ENCODE measurements at regions not wholly inside any gene's neighbourhood (a gene's known extent, or its start where the extent isn't known, plus 50 kb on each side); places are given as distances from the start of the nearest gene placed in this dataset.
"Not testable (repeated sequence)": the region's sequence is repeated elsewhere in the genome, so short reads cannot be mapped to it uniquely, and the experiment has no call there.

DNA sequence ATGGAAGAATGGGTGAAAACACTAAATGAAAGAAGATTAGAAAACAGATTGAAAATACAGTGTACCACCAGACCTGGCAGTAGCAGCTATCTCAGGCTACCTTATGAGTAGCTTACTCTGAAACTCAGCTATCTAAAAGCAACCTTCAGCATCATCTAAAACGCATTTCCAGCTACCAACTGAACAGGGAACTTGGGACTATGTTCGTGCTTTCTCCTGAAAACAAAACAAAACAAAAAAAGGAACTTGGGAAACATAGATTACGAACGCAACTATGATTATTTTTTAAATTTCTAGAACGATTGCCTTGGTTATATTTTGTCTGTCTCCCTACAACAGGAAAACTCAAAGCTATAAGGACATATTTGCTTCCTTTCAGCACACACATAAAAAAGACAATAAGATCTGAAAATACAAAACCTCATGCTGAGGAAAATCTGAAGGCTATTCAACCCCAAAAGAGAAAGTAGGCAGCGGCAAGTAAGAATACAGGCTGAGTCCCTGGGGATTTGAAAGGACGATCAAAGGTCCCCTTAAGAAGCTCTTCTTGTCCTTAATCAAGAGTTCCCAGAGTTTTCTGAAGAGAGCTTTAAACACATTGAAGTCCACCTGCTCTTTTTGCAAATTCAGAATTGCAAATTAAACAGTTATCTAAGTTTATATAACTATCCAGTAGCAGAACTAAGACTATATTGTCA is 53.4 kb downstream of the OR2K2 start:
- in situ Hi-C loops (cut with HindIII; ENCODE audit: low sequenced_read_pairs), result no loop called here

DNA sequence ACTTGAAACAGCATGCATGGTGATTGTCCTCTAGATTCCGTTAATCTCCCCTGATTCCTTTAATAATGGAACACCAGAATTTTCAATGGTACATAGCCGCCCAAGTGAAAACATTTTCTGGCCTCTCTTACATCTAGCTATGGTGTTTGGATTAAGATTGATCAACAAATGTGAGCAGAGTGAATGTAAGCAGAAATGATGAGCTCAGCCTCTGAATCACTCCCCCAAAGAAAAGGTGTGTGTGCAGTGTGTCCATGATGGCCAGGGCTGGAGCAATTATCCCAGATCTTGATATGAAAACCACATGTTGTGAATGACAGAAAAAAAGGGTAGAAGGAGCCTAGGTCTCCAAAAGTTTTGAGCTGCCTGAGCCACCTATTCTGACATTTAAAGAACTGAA is 55.3 kb downstream of the OR2K2 start:
- in situ Hi-C loops (cut with HindIII; ENCODE audit: low sequenced_read_pairs), result no loop called here

DNA sequence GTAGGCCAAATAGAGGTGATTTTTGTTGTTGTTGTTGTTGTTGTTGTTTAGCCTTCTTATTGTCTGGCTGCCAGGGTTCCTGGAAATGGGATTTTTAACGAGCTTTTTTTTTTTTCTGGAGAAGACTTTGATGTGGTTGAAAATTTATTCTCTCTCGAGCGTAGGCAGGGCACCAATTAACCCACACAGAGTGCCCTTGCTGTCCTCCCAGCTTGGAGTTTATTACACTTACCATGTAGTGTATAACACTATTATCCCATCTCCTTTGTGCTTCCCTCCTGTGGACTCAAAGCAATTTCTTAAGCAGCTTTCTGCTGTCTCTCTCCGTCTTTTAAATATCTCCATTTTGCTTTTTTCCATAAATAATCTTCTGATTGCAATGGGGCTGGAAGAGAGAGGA is 57.4 kb downstream of the OR2K2 start:
- in situ Hi-C loops (cut with HindIII; ENCODE audit: low sequenced_read_pairs), result no loop called here

DNA sequence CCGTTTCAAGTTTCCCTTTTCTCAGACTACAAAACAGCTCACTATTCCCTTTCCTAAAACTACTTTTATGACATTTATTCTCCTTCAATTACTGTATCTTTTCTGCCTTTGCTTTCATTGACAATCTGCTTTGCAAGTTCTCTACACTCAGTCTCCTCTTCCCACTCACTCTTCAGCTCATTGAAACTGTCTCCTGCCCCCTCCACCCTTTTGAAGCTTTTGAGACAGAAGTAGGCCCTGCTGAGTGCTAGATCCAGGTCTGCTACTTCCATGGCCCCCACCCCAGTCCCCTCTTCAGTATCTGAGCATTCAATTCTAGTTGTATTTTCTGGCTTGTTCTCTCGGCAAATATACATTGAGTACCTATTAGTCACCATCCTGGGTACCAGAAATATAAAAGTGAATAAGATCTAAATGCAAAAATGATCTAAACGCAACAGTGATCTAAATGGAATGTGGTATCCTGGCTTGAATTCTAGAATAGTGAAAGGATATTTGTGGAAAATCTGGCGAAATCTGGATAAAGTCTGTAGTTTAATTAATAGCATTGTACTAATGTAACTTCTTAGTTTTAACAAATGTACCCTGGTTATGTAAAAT is 58.4 kb downstream of the OR2K2 start:
- in situ Hi-C loops (cut with HindIII; ENCODE audit: low sequenced_read_pairs), result no loop called here

DNA sequence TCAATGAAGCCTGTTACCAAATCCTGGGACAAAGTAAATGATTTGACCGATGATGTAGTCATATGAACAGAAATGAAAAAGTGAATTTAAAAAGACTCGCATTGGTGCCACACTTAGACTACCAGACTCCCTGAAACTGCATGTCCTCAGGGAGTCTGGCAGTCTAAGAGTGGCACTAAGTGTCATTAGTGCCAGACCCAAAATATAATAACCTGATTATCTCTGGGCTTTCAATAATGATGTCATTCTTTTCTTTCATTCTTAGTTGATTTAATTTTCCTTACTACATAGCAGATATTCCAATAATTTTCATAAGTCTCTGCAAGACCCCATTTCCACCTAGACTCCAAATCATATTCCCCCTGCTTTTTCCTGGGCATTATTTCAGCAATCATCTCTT is 59.0 kb downstream of the OR2K2 start:
- in situ Hi-C loops (cut with HindIII; ENCODE audit: low sequenced_read_pairs), result no loop called here

DNA sequence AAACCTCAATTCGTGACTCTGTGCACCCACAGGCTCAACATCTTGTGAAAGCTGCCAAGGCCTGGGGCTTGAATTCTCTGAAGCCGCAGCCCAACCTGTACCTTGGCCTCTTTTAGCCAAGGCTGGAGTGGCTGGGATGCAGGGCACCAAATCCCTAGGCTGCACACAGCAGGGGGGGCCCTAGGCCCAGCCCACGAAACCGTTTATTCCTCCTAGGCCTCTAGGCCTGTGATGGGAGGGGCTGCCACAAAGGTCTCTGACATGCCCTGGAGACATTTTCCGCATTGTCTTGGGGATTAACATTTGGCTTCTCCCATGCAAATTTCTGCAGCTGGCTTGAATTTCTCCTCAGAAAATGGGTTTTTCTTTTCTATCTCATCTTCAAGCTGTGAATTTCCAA is 64.0 kb downstream of the OR2K2 start:
- in situ Hi-C loops (cut with HindIII; ENCODE audit: low sequenced_read_pairs), result not testable (repeated sequence)

DNA sequence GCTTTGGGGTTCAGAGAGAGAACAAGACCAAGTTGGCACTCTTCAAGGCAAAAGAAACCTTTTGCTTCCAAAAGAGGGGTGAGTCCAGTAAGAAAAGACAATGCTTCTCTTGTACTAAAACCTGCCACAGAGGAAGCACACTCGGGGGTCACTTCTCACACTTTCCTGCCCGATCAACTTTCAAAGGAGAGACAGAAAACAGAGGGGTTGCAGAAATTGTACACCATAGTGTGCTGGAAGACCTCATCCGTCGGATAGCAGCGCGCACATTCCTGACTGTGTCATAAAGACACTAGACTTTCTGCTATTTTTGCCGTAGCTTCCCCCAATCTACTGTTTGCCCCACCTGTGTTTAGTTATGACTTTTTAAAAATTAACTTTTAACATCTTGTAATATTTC is 66.9 kb downstream of the OR2K2 start:
- in situ Hi-C loops (cut with HindIII; ENCODE audit: low sequenced_read_pairs), result no loop called here

DNA sequence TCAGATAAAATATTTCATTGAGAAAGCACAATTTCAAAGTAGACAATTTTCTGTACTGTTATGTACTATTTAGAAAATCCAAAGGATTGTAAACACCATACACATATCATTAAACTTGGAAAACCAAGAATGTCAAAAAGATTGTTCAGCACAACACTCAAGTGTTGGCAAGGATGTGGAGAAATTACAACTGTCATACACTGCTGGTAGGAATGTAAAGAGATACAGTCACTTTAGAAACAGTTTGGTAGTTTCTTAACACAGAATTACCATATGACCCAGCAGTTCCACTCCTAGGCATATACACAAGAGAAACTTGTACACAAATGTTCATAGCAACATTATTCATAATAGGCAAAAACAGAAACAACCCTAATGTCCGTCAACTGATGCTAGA is 71.2 kb downstream of the OR2K2 start:
- in situ Hi-C loops (cut with HindIII; ENCODE audit: low sequenced_read_pairs), result no loop called here

DNA sequence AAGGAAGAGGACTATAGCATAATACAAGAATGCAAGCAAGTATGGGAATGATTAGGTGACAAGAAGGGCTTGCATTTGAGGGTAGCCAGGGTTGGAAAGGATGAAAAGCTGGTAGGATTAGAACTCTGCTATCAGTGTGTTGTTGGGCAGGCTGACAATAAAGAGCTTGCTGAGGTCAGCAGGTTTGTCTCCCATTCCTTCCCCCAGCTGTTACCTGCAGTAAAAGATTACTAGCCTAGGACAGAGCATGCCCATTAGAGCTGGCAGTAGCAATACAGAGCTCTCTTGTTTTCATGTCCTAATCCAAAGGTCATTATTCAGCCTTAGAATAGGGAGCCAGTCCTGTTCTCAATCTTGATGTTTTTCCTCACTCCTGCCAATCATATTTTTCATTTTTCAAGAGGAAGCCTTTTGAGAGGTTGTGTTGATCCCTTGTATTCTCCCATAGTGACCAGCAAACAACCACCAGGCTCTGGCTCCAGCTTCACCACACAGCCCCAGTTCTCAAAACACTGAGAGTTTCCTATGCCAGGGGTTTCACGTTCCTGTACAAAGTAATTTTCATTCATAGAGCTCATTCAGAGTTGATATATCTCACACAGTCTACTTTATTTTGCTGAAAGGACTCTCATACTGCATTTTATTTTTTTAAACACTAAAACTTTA is 71.7 kb downstream of the OR2K2 start:
- in situ Hi-C loops (cut with HindIII; ENCODE audit: low sequenced_read_pairs), result no loop called here

DNA sequence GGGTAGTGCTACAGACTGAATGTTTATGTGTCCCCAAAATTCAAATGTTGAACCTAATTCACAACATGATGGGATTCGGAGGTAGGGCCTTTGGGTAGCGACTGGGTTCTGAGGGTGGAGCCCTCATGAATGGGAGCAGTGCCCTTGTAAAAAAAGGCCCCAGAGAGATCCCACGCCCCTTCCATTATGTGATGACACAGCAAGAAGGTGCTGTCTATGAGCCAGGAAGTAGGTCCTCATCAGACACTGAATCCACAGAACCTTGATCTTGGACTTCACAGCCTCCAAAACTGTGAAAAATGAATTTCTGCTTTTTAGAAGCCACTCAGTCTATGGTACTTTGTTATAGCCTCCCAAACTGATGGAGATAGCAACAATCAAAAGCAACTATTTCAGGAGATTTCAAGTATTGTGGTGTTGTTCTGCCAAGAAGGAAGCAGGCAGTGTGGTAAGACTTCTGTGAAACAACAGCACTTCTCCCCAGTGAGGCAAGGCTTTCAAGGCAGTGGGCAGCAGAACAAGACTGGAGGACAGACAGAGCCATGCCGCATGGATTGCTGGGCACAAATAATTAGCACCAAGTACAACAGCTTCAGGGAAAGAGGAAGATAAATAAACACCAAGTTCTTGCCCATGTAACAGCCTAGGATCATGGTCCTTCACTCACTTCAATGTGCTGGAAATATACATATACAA is 76.1 kb downstream of the OR2K2 start:
- in situ Hi-C loops (cut with HindIII; ENCODE audit: low sequenced_read_pairs), result no loop called here

DNA sequence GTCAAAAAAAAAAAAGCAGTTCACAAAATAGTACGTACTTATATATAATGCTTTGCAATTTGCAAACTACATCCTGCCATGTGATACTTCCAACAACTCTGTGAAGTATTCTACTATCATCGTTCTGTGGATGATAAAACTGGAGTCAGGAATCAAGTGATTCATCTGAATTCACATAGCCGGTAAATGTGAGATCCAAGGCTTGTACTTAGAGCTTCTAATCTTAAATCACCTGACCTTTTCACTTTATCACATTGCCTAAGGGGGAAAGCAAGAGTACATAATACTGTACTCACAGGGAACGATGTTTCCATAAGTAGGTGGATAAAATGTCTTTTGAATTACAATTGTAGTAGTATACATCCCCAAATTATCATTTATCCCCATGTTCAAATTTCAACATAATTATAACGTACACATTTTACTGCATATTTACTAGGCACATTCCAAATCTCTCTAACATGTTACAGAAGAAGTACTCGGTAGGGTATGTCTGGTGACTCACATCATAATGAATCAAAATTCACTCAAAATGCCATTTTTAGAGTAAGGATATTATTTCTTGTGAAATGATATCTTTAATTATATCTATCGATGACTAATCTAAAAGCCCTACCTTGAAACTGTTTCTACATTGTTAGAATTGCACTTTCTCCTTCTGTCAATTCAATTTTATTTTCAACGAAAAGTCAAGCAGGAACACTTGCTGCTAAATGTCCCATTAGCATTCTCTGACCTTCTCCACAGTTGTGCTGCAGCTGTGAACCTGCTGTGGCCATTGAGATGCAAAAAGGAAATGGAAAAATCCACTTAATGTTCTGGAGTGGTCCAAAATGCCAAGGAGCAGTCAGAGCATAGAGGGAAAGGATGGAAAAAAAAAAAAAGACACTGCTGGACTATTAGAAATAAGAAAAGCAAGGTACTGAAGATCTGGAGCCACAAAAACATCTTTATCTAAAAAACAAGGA is 78.9 kb downstream of the OR2K2 start:
- in situ Hi-C loops (cut with HindIII; ENCODE audit: low sequenced_read_pairs), result no loop called here

DNA sequence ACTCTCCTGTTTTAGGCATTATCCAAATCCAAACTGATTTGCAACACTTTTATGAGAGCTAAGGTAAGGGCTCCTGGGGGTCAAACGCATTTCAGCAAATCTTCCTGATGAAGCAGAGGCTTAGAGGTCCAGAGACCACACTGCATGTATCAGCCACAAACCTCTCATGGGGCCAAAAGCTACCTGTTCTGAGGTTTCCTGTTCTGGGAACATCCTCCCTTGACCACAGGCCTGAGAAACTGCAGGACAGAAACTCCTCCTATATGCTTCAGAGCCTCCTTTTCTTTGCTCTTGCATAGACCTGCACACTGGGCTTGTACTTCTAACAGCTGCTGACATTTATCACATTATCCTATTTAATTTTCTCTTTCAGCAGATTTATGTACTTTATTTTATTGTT is 92.6 kb downstream of the OR2K2 start:
- in situ Hi-C loops (cut with HindIII; ENCODE audit: low sequenced_read_pairs), result no loop called here

DNA sequence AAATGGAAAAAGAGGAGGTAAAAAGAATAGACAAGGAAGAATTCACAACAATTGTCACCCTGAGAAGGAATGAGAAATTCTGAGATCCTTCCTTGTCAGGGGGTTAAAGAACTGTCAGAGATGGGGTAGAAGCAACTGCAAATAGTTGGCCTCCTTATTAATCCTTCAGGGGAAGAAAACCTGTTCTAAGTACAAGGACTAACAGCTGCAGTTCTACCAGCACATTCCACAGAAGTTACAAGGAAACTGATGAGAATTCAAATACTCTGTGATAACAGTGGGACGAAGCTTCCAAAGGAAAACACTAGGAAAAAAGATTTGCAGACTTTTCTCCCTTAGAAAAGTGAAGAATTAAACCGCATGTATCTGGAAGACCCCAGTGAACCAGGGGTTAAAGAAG is 93.7 kb downstream of the OR2K2 start:
- in situ Hi-C loops (cut with HindIII; ENCODE audit: low sequenced_read_pairs), result no loop called here

DNA sequence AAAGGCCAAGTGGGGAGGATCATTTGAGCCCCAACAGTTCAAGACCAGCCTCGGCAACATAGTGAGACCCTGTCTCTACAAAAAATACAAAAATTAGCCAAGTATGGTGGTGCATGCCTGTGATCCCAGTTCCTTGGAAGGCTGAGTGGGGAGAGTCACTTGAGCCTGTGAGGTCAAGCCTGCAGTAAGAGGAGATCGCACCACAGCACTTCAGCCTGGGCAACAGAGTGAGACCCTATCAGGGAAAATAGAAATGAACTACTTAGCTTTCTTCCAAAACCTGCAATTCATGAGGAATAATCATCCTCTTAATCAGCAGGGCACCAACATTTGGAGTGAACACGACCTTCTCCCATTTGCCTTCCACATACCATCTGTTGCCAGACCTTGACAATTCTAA is 96.1 kb downstream of the OR2K2 start:
- in situ Hi-C loops (cut with HindIII; ENCODE audit: low sequenced_read_pairs), result no loop called here

DNA sequence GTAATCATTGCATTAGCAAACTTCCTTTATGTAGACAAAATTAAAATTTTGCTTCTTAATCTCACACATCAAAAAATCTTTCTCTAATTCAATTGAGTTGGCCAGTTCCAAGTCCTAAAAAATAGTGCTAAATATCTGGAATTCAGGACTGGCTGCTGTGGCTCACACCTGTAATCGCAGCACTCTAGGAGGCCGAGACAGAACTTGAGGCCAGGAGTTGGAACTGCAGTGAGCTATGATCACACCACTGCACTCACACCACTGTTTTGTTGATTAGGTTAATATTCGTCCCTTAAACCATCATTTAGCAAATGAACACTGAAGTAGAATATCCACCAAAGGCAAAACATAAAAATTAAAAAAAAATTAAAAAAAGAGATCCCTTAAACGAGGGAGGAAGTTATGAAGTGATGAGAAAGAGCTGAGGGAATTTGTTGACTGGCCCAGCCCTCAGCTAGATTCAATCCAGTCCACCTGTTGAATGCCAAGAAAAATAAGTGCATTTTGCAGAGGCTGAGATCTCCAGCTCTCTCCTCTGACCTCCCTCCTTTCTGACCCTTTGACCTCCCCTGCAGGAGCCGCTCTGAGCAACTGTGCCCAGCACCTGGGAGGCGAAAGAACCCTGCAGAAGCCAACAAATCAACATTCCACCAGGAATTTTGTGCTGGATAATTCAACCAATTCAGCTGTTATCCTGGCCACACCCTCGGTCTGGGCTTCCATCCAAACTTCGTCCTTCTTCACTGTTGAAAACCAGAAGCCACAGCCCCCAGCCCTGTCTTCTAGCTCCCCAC is 96.8 kb downstream of the OR2K2 start:
- in situ Hi-C loops (cut with HindIII; ENCODE audit: low sequenced_read_pairs), result no loop called here

DNA sequence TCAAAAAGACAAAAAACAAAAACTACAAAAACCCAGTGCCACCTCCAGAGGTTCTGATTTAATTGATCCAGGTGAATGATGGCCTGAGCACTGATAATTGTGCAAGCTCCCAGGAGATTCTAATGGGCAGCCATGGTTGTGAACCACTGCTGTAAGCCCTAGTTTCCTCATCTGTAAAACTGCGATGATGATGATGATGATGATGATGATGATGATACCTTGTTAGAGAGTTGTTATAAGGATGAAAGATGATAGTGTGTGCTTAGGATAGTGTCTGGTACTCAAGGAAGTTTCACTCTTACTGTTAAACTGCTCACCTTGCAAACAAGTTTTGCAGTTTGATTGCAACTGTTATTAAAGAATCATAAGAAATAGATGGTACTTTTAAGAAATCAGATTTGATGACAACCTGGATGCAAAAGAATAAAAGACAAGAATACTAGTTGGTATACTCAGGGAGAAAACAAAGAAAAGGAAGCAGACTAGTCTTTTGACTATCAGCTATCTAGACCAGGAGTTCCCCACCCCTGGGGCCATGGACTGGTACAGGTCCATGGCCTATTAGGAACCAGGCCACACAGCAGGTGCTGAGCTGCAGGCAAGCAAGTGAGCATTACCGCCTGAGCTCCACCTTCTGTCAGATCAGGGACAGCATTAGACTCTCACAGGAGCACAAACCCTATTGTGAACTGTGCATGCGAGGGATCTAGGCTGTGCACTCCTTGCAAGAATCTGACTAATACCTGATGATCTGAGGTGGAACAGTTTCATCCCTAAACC is 98.0 kb downstream of the OR2K2 start:
- in situ Hi-C loops (cut with HindIII; ENCODE audit: low sequenced_read_pairs), result no loop called here

DNA sequence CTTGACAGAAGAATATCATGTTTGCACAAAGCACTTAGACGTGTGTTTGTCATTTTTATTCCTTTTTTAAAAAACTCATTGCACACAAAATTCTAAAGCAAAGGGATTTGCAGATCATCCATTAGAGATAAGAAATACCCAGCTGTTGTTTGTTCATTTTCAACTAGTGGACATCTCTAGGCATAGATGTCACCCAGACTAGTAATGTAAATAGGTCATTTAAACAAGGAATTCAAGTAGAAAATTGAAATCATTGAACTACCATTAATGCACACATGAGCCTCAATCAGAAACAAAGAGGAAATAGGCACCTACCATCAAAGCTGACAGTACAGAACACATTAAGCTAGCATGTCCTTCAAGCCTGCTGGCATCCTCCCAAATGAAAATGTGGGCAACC is 107.3 kb downstream of the OR2K2 start:
- in situ Hi-C loops (cut with HindIII; ENCODE audit: low sequenced_read_pairs), result no loop called here

DNA sequence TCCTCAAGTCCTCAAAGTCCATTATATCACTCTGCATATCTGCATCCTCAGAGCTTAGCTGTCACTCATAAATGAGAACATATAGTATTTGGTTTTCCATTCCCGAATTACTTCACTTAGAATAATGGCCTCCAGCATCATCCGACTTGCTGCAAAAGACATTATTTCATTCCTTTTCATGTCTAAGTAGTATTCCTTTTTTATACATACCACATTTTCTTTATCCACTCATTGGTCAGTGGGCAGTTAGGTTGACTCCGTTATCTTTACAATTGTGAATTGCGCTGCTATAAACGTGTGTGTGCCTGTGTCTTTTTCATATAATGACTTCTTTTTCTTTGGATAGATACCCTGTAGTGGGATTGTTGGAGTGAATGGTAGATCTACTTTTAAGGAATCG is 117.2 kb downstream of the OR2K2 start:
- in situ Hi-C loops (cut with HindIII; ENCODE audit: low sequenced_read_pairs), result no loop called here

DNA sequence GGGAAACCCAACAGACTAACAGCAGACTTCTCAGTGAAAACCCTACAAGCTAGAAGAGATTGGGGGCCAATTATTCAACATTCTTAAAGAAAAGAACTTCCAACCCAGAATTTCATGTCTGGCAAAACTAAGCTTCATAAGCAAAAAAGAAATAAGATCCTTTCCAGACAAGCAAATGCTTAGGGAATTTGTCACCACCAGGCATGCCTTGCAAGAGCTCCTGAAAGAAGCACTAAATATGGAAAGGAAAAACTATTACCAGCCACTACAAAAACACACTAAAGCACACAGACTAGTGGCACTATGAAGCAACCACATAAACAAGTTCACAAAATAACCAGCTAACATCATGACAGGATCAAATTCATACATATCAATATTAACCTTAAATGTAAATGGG is 131.1 kb downstream of the OR2K2 start:
- in situ Hi-C loops (cut with HindIII; ENCODE audit: low sequenced_read_pairs), result no loop called here

Measured in endothelial cell of hepatic sinusoid (primary cell).